ENCODE measurements at regions not wholly inside any gene's neighbourhood (a gene's known extent, or its start where the extent isn't known, plus 50 kb on each side); places are given as distances from the start of the nearest gene placed in this dataset.
"Not testable (repeated sequence)": the region's sequence is repeated elsewhere in the genome, so short reads cannot be mapped to it uniquely, and the experiment has no call there.

DNA sequence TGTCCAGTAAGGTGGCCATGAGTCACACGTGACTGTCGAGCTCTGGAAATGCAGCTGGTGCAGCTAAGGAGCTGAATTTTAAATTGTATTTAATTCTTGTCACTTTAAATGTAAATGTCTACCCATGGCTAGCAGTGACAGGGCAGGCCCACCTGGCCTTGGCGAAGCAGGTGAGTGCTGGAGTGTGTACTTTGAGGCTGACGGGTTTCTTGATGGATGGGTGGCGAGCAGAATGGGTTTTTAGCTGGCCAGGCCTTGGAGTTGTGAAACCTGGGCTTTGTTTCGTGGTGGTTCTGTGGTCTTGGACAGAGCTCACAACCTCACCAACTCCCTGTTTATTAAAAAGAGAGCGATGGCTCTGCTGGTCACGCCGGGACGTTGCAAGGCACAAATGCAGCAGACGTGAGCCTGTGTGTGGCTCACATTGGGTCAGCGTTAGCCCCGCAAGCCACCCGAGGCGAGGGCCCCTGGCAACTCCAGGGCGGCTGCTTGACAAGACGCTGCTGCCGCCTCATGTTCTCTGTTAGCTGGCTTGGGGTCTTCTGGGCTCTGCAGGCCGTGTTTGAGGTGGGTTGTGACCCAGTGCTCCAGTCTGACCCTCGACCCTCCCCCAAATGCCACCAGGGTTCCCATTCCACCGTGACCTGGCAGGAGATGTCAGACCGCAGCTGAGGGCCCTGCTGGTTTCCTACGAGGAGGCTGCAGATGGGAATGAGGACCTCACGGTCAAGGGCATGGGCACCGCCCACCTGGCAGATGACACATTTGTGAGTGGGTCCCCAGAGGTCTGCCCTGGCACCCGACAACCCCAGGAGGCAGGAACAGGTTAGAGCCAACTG lies 184.1 kb upstream of the ZNF469 start:
- TF ChIP-seq, protein P1, sequence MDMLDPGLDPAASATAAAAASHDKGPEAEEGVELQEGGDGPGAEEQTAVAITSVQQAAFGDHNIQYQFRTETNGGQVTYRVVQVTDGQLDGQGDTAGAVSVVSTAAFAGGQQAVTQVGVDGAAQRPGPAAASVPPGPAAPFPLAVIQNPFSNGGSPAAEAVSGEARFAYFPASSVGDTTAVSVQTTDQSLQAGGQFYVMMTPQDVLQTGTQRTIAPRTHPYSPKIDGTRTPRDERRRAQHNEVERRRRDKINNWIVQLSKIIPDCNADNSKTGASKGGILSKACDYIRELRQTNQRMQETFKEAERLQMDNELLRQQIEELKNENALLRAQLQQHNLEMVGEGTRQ (CRISPR knock-in tag; IDR thresholded peaks at IDR 0.05): not testable (repeated sequence)
- TF ChIP-seq, protein P2, sequence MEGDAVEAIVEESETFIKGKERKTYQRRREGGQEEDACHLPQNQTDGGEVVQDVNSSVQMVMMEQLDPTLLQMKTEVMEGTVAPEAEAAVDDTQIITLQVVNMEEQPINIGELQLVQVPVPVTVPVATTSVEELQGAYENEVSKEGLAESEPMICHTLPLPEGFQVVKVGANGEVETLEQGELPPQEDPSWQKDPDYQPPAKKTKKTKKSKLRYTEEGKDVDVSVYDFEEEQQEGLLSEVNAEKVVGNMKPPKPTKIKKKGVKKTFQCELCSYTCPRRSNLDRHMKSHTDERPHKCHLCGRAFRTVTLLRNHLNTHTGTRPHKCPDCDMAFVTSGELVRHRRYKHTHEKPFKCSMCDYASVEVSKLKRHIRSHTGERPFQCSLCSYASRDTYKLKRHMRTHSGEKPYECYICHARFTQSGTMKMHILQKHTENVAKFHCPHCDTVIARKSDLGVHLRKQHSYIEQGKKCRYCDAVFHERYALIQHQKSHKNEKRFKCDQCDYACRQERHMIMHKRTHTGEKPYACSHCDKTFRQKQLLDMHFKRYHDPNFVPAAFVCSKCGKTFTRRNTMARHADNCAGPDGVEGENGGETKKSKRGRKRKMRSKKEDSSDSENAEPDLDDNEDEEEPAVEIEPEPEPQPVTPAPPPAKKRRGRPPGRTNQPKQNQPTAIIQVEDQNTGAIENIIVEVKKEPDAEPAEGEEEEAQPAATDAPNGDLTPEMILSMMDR (IDR thresholded peaks at IDR 0.05): not testable (repeated sequence)
- TF ChIP-seq, protein P3, sequence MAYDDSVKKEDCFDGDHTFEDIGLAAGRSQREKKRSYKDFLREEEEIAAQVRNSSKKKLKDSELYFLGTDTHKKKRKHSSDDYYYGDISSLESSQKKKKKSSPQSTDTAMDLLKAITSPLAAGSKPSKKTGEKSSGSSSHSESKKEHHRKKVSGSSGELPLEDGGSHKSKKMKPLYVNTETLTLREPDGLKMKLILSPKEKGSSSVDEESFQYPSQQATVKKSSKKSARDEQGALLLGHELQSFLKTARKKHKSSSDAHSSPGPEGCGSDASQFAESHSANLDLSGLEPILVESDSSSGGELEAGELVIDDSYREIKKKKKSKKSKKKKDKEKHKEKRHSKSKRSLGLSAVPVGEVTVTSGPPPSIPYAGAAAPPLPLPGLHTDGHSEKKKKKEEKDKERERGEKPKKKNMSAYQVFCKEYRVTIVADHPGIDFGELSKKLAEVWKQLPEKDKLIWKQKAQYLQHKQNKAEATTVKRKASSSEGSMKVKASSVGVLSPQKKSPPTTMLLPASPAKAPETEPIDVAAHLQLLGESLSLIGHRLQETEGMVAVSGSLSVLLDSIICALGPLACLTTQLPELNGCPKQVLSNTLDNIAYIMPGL (CRISPR knock-in tag; IDR thresholded peaks at IDR 0.05): not testable (repeated sequence)
- TF ChIP-seq GRHL2 (CRISPR knock-in tag; IDR thresholded peaks at IDR 0.05; ENCODE audit: insufficient replicate concordance, severe bottlenecking); SP1 (CRISPR knock-in tag; conservative IDR thresholded peaks at IDR 0.05); CBFB (CRISPR knock-in tag; IDR thresholded peaks at IDR 0.05; ENCODE audit: low read depth); ZNF232 (CRISPR knock-in tag; IDR thresholded peaks at IDR 0.05): not testable (repeated sequence)
- TF ChIP-seq, protein P4, sequence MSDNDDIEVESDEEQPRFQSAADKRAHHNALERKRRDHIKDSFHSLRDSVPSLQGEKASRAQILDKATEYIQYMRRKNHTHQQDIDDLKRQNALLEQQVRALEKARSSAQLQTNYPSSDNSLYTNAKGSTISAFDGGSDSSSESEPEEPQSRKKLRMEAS (CRISPR knock-in tag; IDR thresholded peaks at IDR 0.05): not testable (repeated sequence)
- TF ChIP-seq, protein P5, sequence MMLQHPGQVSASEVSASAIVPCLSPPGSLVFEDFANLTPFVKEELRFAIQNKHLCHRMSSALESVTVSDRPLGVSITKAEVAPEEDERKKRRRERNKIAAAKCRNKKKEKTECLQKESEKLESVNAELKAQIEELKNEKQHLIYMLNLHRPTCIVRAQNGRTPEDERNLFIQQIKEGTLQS (CRISPR knock-in tag; conservative IDR thresholded peaks at IDR 0.05): not testable (repeated sequence)
- TF ChIP-seq, protein P6, sequence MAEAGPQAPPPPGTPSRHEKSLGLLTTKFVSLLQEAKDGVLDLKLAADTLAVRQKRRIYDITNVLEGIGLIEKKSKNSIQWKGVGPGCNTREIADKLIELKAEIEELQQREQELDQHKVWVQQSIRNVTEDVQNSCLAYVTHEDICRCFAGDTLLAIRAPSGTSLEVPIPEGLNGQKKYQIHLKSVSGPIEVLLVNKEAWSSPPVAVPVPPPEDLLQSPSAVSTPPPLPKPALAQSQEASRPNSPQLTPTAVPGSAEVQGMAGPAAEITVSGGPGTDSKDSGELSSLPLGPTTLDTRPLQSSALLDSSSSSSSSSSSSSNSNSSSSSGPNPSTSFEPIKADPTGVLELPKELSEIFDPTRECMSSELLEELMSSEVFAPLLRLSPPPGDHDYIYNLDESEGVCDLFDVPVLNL (CRISPR knock-in tag; IDR thresholded peaks at IDR 0.05; ENCODE audit: borderline replicate concordance, low read depth): not testable (repeated sequence)

Data from WTC11 (cell line).